Mesendoderm (in vitro differentiated cells): ENCODE measurements at regions not wholly inside any gene's neighbourhood (a gene's known extent, or its start where the extent isn't known, plus 50 kb on each side); places are given as distances from the start of the nearest gene placed in this dataset.

ENCODE experiments used
- DNase-seq: peaks from one replicate; pipeline ENCODE4 v3.0.0; 2013
- H2AK5ac ChIP-seq: 2 replicates; pipeline ENCODE4 v1.6.1; 2013; ENCODE audit warnings: low read length, inconsistent platforms
- H2BK120ac ChIP-seq: 2 replicates; pipeline ENCODE4 v1.6.1; 2013; ENCODE audit warnings: low read depth, mild to moderate bottlenecking, low read length, moderate library complexity, mixed read lengths
- H2BK15ac ChIP-seq: replicated peaks from 2 replicates; pipeline ENCODE4 v1.6.1; 2013; ENCODE audit warnings: low read depth, mild to moderate bottlenecking, moderate library complexity
- H2BK5ac ChIP-seq: 2 replicates; pipeline ENCODE4 v1.6.1; 2013; ENCODE audit warnings: low read length, inconsistent platforms
- H3K18ac ChIP-seq: 2 replicates; pipeline ENCODE4 v1.6.1; 2013; ENCODE audit warnings: mild to moderate bottlenecking, low read length, mixed read lengths
- H3K23ac ChIP-seq: one replicate; pipeline ENCODE4 v1.6.1; 2013; ENCODE audit warnings: low read length
- H3K27ac ChIP-seq: 2 replicates; pipeline ENCODE4 v1.5.1; 2013; ENCODE audit warnings: low read depth, mild to moderate bottlenecking, inconsistent platforms, low read length, moderate library complexity
- H3K27me3 ChIP-seq: 2 replicates; pipeline ENCODE4 v1.6.1; 2013; ENCODE audit warnings: low read length, control low read depth, mild to moderate bottlenecking, inconsistent platforms; ENCODE audit not compliant: insufficient read depth, poor library complexity
- H3K36me3 ChIP-seq: 2 replicates; pipeline ENCODE4 v1.6.1; 2013; ENCODE audit warnings: low read length, inconsistent platforms; ENCODE audit not compliant: control insufficient read depth, insufficient read depth
- H3K4ac ChIP-seq: one replicate; pipeline ENCODE4 v1.6.1; 2013; ENCODE audit warnings: low read depth, mild to moderate bottlenecking, low read length, moderate library complexity
- H3K4me1 ChIP-seq: 2 replicates; pipeline ENCODE4 v1.6.1; 2013; ENCODE audit warnings: low read depth, low read length, inconsistent platforms; ENCODE audit not compliant: control insufficient read depth
- H3K4me2 ChIP-seq: 2 replicates; pipeline ENCODE4 v1.6.1; 2013; ENCODE audit warnings: low read length
- H3K4me3 ChIP-seq: 2 replicates; pipeline ENCODE4 v1.5.1; 2013; ENCODE audit warnings: mild to moderate bottlenecking, low read length
- H3K56ac ChIP-seq: one replicate; pipeline ENCODE4 v1.6.1; 2013; ENCODE audit warnings: low read length
- H3K79me1 ChIP-seq: 2 replicates; pipeline ENCODE4 v1.6.1; 2013; ENCODE audit warnings: low read length, inconsistent platforms
- H3K79me2 ChIP-seq: 2 replicates; pipeline ENCODE4 v1.6.1; 2013; ENCODE audit warnings: mild to moderate bottlenecking, low read length; ENCODE audit not compliant: control insufficient read depth, insufficient read depth
- H3K9ac ChIP-seq: 2 replicates; pipeline ENCODE4 v1.6.1; 2013; ENCODE audit warnings: low read length, inconsistent platforms
- H4K5ac ChIP-seq: one replicate; pipeline ENCODE4 v1.6.1; 2013; ENCODE audit warnings: low read length
- H4K8ac ChIP-seq: one replicate; pipeline ENCODE4 v1.6.1; 2013; ENCODE audit warnings: low read depth, mild to moderate bottlenecking, control low read depth, low read length, moderate library complexity
- WGBS: extraction: QIAGEN DNeasy Blood & Tissue Kit; methylation state at CpG from one replicate; pipeline ENCODE4 v1.1.7; 2013; ENCODE audit warnings: low lambda C conversion rate, missing lambda C conversion rate; ENCODE audit not compliant: insufficient coverage; ENCODE audit errors: extremely low coverage; 5-methylcytosine and 5-hydroxymethylcytosine counted together

- no peak overlapping the region for H3K4ac ChIP-seq
- no peak overlapping the region for H4K8ac ChIP-seq
- no peak overlapping the region for H3K9ac ChIP-seq
- peak overlapping the region; percentile 19 for H3K27ac ChIP-seq
- no peak overlapping the region for H3K4me2 ChIP-seq
- no peak overlapping the region for H3K56ac ChIP-seq
- no peaks in the 10 kb centered on the region for H3K79me2 ChIP-seq
- no peak overlapping the region for H2BK120ac ChIP-seq
- peak overlapping the region; percentile 40 for H4K5ac ChIP-seq
- peak overlapping the region; percentile 85 for H2BK15ac ChIP-seq
- no peak overlapping the region for H3K23ac ChIP-seq
- H3K4me3 ChIP-seq, result no peak overlapping the region
- H2AK5ac ChIP-seq, result no peak overlapping the region
- WGBS, result no CpG with 5 or more reads among the region's 7 CpGs
- no peak overlapping the region for H2BK5ac ChIP-seq
- H3K4me1 ChIP-seq, result peaks cover 3% of the 10 kb centered on the region
- H3K18ac ChIP-seq, result no peak overlapping the region
- DNase-seq, result peak; percentile 47
- no peaks in the 10 kb centered on the region for H3K36me3 ChIP-seq
- no peaks in the 10 kb centered on the region for H3K79me1 ChIP-seq
- no peaks in the 10 kb centered on the region for H3K27me3 ChIP-seq
Measured at GRCh38 chr5:125481506-125482465, 735.3 kb upstream of the ZNF608 start.

- peaks cover 3% of the 10 kb centered on the region for H3K4me1 ChIP-seq
Measured at GRCh38 chr5:125483609-125484008, 737.2 kb upstream of the ZNF608 start.

DNA sequence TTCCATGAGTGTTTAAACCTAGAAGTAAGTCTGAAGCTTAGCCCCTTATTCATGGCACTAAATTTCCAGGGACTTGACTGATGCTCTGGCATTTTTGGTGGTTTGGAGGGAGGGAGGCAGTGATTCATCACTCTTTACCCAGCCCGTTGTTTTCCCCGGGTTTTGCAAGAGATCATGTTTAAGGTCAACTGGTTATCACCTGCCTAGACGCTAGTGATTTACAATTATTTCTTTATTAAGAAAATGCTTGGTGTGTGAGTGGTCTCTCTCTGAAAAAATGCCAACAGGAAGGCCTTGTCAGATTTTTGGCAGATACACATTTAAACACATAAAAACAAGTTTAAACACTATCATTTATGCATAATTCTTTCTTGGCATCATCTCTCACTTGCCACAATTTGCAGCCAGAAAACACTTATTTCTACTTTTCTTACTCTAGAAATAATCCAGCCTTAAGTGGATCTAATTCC is 737.9 kb upstream of the ZNF608 start:
- Histone ChIP-seq H2BK15ac (no peak overlapping the region), H2BK5ac (no peak overlapping the region), H3K4me2 (no peak overlapping the region), H3K27ac (no peak overlapping the region), H3K36me3 (no peaks in the 10 kb centered on the region), H4K5ac (no peak overlapping the region), H4K8ac (no peak overlapping the region), H3K4me3 (no peak overlapping the region), H3K4me1 (peaks cover 3% of the 10 kb centered on the region), H3K9ac (no peak overlapping the region), H3K79me1 (no peaks in the 10 kb centered on the region), H3K56ac (no peak overlapping the region), H2AK5ac (no peak overlapping the region), H3K4ac (no peak overlapping the region), H3K27me3 (no peaks in the 10 kb centered on the region), H3K79me2 (no peaks in the 10 kb centered on the region), H2BK120ac (no peak overlapping the region), H3K23ac (no peak overlapping the region), H3K18ac (peak overlapping the region; percentile 75)
- no CpG with 5 or more reads among the region's 3 CpGs for WGBS
- no peak for DNase-seq

More at GRCh38 chr5:125483609-125484008, 737.2 kb upstream of the ZNF608 start:
- Histone ChIP-seq H3K27ac (no peak overlapping the region), H2BK120ac (no peak overlapping the region), H3K9ac (no peak overlapping the region), H3K4me2 (no peak overlapping the region), H3K36me3 (no peaks in the 10 kb centered on the region), H4K8ac (no peak overlapping the region), H3K79me1 (no peaks in the 10 kb centered on the region), H2BK5ac (no peak overlapping the region), H3K27me3 (no peaks in the 10 kb centered on the region), H4K5ac (no peak overlapping the region), H3K23ac (no peak overlapping the region), H2AK5ac (no peak overlapping the region), H3K79me2 (no peaks in the 10 kb centered on the region), H2BK15ac (no peak overlapping the region), H3K56ac (no peak overlapping the region), H3K4me3 (no peak overlapping the region), H3K18ac (no peak overlapping the region), H3K4ac (no peak overlapping the region)
- no CpG with 5 or more reads among the region's 1 CpG for WGBS
- no peak for DNase-seq

DNA sequence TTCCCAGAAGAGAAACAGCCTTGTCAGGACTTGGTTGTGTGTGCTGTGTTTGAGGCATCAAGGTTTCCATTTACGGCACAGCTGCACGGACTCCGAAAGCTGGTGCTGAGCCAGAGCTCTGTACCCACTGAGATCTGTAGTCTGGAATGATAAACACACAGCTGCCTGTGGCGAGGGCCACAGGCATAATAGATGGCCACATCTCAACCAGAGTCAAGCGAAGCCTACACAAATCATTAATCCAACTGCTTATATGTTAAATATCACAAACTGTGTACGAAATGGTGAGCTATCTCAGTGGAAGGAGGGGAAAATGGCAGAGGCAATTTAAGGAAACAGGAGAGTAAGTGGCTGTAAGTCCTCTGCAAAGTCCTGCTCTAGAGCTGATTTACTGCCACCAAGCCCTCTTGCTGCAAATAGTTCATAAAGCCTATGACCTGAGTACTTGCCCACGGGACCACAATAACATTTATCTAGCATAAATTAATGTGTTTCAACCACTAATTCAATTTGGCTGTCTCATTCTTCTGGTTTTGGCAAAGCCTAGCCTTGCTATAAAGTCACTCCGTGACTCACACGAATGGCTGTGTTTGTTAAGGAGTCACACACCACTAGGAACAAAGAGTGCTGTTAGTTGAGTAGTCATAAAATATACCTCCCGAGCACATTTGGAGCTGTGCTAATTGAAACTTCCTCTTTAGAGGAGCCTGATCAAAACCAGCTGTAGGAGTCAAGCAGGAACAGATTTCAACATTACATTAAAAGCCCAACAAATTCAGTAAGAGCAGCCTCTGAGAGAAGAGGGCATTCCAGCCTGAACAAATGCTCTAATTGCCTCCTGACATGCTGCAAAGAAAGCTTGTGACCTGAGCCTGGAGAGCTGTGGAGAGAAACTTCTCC is 738.6 kb upstream of the ZNF608 start:
- peak; percentile 54 for DNase-seq

DNA sequence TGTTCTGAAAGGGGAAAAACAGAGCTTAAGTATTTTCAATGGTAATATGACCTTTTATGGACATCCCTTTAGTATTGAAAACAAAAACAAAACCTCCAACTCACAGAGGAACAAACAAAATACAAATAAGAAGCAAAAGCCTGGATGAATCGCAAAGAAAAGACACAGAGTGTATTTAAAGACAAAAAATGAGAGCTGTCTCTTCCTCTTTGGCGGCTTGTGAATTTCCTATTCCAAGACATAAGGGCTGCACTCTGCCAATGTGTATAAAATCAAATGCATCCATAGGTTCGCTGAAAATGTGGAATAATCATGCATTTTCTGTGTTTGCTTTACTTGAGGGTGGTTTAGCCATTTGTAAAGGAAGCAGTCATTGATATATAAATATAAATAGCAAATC is 739.3 kb upstream of the ZNF608 start:
- Histone ChIP-seq H3K4me2 (no peak overlapping the region), H3K23ac (no peak overlapping the region), H3K79me2 (no peaks in the 10 kb centered on the region), H3K4ac (no peak overlapping the region), H3K56ac (no peak overlapping the region), H3K36me3 (no peaks in the 10 kb centered on the region), H4K8ac (no peak overlapping the region), H3K4me3 (no peak overlapping the region), H2BK15ac (no peak overlapping the region), H3K27ac (no peak overlapping the region), H2BK120ac (no peak overlapping the region), H3K27me3 (no peaks in the 10 kb centered on the region), H3K18ac (no peak overlapping the region), H4K5ac (no peak overlapping the region), H3K4me1 (peaks cover 3% of the 10 kb centered on the region), H3K9ac (no peak overlapping the region), H2BK5ac (no peak overlapping the region), H3K79me1 (no peaks in the 10 kb centered on the region), H2AK5ac (no peak overlapping the region)
- WGBS, result no CpG with 5 or more reads among the region's 3 CpGs
- DNase-seq, result no peak

More for the DNA sequence above, 738.6 kb upstream of the ZNF608 start:
- H3K27me3 ChIP-seq, result no peaks in the 10 kb centered on the region
- no peaks in the 10 kb centered on the region for H3K36me3 ChIP-seq
- H3K4me2 ChIP-seq, result no peak overlapping the region
- no peak overlapping the region for H3K4ac ChIP-seq
- no peak overlapping the region for H3K4me3 ChIP-seq
- H2BK5ac ChIP-seq, result no peak overlapping the region
- peak overlapping the region; percentile 25 for H3K56ac ChIP-seq
- no peaks in the 10 kb centered on the region for H3K79me1 ChIP-seq
- no peak overlapping the region for H4K5ac ChIP-seq
- H3K9ac ChIP-seq, result no peak overlapping the region
- H2BK120ac ChIP-seq, result no peak overlapping the region
- no peak overlapping the region for H3K23ac ChIP-seq
- no peak overlapping the region for H2AK5ac ChIP-seq
- WGBS, result no CpG with 5 or more reads among the region's 10 CpGs
- H3K18ac ChIP-seq, result peak overlapping the region; percentile 7
- H4K8ac ChIP-seq, result peak overlapping the region; percentile 86
- H2BK15ac ChIP-seq, result no peak overlapping the region
- H3K79me2 ChIP-seq, result no peaks in the 10 kb centered on the region
- H3K27ac ChIP-seq, result no peak overlapping the region
- peaks cover 3% of the 10 kb centered on the region for H3K4me1 ChIP-seq
